NCI-H146 treated with DMSO at 0.1 percent for 48 hours (cell line): ENCODE measurements at regions not wholly inside any gene's neighbourhood (a gene's known extent, or its start where the extent isn't known, plus 50 kb on each side); places are given as distances from the start of the nearest gene placed in this dataset.

Source experiments
- DNase-seq: peaks from one replicate; lab custom pipeline; 2025; ENCODE audit not compliant: unreplicated experiment; lab: John Stamatoyannopoulos, UW

DNA sequence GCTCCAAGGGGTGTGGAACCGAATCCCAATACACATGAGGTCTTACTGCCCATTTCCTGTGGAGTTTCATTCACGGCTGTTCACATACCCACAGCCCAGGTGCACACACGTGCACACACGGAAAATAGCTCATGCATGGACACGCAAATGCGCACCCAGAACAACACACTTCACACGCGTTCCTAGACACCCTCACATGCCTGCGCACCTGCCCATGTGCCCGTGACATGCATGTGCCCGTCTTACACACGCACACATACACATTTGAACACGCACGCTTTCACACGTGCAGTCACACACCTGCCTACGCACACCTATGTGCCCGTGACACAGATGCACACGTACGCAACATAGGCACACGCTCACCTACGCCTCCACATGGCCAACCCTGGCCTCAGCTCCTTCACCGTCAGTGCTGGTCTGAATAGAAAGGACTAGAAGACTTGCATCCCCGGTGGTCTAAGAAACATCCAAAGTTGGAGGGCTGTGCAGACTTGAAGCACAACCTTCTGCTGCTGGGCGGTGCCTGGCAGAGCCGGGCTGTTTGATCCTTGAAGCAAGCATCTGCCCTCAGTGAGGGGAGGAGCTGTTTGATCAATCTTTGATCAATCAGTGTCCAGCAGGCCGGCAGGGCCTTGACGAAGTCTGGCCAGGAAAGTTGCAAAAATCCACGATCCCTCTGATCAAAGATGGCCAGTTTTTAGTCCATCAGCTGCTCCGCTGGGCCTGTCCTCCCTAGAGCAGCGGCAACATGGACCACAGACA lies 164.7 kb downstream of the OLFM1 start:
- no peak for DNase-seq

DNA sequence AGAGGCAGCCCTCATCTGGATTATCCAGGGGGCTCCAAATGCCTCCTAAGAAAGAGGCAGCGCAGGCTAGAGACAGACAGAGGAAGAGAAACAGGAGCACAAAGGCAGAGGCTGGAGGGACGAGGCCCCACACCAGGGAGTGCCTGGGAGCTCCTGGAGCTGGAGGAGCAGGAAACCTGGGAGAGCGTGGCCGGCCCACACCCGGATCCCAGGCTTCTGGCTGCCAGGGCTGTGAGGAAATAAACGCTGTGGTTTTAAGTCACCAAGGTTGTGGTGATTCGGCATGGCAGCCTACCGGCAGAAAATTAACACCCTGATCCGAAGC lies 165.5 kb downstream of the OLFM1 start:
- DNase-seq = no peak

GRCh38 chr9:135253305-135254004 lies 166.0 kb downstream of the OLFM1 start:
- DNase-seq = no peak

DNA sequence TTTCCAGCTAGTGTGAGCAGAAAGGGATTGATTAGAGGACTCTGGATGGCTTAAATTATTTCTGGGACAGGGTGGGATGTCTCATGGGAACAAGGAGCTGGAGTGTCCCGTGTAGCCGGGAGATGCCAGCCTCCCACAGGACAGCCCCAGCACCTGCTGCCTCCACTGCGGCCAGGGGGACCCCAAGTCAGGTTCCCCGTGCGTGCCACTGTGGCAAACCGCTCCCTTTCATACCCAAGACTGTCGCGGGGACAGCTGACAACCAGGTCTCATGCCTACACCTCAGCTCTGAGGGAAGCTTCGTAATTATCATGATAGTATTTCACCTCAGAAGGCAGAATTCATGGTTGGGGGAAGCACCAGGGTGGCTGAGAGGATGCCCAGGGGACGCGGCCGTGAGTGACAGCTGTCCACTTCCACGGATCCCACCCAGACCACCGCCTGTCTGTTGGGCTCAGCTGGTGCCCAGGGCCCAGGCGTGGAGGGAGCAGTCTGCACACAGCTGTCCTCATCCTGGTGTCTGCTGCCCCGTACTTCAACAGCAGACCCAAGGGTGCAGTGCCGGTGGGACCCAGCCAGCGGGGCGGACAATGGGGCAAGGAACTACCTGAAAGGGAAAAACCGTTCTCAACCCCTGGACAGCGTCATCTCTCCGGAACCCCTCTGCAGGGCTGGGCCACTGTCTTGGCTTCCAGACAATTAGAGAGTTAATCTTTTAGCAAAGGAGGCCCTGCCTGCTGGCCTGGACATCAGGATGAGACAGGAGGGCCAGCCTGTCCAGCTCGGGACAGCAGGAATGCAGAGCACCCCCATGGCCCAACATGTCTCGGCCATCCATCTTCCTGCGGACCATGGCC lies 166.9 kb downstream of the OLFM1 start:
- no peak for DNase-seq

DNA sequence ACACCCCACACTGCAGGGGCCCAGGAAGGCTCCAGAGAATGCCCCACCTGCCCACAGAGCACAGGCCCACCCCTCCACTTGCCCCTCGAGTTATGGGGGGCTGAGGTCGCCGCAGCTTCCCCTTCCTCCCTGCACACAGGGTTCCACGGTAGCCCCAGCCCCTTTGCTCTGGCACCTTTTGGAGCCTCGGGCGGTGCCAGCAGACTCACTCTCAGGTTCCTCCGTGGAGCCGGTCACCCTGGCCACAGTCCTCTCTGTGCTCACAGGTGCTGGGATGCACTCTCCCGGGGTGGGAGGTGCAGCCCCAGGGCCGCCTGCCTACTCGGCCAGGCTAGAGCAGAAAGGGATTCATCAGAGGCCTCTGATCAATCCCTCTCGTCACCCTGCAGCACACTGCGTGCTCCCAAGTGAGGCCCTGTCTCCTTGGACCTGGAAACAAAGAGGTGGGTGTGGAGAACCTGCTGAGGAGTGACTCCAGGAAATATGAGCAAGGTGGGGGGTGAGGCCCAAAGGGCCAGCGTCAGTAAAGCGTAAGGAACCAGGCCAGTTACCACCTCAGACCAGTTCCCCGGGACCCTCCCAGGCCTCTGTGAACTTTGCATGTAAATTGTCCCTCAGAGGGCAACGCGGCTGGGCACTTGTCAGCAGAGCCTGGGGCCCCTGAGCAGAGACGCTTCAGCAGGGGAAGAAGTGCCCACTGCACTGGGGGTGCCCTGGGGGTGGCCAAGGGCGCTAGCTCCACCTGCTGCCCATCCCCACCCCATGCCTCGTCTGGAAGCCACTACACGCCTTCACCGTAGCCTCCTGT lies 167.8 kb downstream of the OLFM1 start:
- no peak for DNase-seq

DNA sequence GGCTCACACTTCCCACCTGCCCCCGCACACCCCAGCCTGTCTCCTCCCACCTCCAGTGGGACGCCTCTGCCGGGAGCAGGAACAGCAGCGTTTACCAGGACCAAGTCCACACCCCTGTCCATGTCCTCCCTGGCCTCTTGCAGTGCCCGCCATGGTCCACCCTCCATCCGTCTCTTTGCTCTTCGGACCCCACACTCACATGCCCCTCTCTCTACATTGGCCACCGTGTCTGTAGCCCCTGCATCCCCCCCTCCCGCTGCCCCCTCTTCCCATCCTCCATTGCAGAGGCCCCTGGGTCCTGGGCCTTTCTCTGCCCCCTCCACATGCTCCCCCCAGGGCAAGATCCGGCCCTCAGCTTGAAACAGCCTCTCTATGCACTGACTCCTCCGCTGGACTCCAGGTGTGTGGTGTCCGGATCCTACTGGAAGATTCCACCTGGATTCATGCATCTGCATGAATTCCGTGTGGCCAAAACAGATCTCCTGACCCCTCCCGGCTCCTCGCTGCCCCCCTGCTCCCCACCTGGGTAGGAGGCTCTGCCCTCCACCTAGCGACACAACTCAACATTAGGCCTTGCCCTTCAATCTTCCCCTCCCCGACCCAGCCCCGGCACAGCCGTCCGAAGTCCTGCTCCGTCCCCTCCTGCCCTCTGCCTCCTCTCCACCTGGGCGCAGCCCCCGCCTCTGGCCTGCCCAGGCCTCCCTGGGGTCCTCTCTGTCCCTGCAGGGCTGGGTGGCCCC lies 168.5 kb downstream of the OLFM1 start:
- DNase-seq = no peak

DNA sequence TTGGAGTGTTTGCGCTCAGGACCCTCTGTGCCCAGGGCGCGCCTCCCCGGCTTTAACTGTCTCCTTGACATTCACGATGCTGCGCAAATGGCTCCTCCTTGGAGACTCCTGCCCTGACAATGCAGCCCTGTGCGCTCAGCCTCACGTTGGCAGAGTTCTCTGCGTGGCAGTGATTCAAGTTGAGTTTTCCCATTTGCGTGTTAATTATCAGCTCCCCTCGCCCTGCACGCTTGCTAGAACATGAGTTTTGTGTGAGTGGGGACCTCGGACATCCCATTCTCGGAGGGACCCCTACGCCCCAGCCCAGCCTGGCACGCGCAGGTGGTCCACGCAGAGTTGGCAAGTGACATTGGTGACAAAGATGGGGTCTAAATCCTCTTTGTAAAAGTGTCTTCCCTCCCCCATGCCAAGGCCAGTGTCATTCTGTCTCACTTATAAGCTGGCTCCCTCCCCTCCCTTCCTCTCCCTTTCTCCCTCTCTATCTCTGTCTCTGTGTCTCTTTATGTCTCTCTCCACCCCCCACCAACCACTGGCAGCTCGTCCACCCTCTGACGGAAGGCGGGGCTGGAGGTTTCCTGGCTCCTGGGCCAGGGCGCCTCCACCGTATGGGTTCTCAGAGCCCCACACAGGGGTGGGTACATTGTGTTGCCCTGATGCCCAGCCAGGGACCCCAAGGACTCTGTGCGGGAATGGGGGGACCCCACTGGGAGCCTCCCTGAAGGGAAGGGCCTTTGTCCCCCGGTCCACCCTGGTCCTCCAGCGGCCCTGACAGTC lies 169.3 kb downstream of the OLFM1 start:
- no peak for DNase-seq

- no peak for DNase-seq
Observed at GRCh38 chr9:135258461-135258860, 171.0 kb downstream of the OLFM1 start.

DNA sequence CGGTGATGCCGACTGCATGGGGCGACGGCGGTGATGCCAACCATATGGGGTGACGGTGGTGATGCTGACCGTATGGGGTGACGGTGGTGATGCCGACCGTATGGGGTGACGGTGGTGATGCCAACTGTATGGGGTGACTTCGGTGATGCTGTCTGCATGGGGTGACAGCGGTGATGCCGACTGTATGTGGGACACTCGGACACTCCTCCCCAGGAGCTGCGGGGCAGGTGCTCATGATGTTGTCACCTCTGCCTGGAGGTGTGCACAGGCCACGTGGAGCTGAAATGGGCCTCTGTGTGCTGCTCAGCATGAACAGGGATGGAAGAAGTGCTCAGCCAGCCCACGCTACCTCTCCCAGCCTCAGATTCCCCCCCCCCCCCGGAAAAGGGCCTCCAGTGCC lies 171.8 kb downstream of the OLFM1 start:
- DNase-seq = no peak

DNA sequence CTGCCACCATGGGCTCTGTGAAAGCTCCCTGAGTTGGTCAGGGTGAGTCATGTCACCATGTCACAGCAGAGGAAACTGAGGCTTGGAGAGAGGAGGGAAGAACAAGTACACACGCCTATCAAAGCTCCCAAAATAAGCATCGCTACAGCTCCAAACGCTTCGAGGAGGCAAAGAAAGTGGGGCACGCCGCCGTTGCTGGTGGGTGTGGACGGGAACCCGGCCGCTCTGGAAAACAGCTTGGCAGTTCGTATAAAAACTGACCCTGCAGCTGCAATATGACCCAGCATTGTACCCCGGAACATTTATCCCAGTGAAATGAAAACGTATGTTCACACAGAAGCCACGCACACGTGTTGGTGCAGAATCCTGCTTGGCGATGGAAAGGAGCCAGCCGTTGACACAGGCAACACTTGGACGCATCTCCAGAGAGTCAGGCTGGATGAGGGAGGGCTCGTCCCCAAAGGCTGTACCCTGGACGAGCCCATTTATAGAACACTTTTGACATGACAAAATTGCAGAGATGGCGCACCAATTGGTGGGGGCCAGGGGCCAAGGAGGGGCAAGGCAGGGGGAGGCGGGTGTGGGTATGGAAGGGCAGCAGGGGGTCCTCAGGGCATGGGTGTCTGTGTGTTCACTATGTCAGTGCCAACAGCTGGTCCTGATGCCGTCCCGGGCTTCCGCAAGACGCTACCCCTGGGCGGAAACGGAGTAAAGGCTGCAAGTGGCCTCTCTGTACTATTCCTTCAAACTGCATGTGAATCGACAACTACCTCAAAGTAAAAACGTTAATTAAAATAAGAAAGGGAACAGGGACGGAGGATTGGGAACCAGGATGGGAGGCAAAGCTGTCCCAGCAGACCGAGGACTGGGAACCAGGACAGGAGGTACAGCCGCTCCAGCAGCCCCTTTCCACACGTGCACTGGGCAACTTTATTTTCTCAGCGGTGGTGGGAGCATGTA lies 173.0 kb downstream of the OLFM1 start:
- no peak for DNase-seq

- no peak for DNase-seq
Observed at GRCh38 chr9:135262248-135262647, 174.8 kb downstream of the OLFM1 start.

GRCh38 chr9:135263511-135263910 lies 176.0 kb downstream of the OLFM1 start:
- no peak for DNase-seq

- DNase-seq = no peak
Observed at GRCh38 chr9:135265931-135266330, 178.5 kb downstream of the OLFM1 start.

- DNase-seq = no peak
Observed at GRCh38 chr9:135267191-135267809, 179.8 kb downstream of the OLFM1 start.

DNA sequence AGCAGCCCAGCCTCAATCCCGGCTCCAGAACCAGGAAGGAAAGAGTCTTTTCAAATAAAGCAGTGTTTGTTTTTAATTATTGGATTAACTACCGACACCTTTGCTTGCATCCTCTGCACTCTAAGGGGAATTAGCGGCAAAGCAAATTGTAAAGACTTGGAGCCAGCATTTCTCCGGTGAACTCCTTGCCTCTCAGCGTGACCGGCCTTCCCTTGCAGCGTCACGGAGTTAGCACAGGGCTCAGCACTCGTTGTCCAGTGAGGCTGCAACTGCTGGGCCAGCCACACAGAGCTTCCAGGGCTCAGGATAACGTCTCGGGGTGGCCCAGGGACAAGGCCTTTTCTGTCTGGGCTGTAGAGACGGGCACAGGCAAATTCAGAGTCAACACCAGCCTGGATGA lies 180.6 kb downstream of the OLFM1 start:
- DNase-seq = no peak

DNA sequence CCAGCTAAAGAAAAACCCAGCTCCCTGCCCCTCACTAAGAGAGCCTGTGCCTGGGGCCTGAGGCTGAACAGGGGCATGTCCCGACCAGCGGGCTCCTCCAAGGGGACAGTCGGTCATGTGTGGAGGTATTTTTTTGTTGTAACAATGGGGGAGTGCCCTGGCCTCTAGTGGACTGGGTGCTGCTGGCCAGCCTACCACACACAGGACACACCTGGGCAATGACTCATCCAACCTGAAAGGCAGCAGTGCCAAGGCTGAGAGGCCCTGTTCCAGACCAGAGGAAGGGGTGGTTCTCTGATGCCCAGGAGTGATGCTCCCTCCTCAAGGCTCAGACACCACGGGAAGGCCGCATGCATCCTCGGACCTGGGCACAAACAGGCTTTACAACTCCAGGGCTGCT lies 181.5 kb downstream of the OLFM1 start:
- DNase-seq = no peak

DNA sequence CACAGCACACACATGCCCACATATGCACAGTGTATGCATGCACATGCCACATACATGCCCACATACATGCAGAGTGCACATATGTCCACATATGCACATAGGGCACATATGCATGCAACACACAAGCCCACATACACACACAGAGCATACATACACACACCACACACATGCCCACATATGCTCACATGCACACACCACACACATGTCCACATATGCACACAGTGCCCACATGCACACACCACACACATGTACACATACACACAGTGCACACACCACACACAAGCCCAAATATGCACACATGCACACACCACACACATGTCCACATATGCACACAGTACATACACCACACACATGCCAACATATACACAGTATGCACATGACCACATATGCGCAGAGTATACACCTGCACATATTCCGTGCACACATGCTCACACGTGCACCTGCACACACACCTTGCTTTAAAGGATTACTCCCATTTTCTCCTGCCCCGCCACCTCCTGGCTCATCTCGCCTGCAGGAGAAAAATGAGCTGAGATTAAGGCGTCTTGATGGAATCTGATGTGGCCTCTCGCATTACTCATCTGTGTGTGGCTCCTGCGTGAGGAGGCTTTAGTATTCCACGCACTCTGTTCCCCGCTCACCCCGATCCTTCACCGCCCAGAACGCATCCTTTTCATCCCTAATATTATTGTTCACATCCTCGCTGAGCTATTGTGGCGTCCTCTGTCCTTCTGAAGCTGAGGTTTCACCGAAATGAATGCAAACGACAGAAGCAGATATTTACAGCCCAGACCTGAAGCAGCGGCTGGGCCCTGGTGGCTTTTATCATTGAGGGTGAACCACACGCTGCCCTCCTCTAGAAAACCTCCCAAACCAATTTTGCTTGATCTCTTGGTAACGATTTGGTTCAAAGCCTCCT lies 182.7 kb downstream of the OLFM1 start:
- no peak for DNase-seq
